ENCODE measurements at regions not wholly inside any gene's neighbourhood (a gene's known extent, or its start where the extent isn't known, plus 50 kb on each side); places are given as distances from the start of the nearest gene placed in this dataset.

DNA sequence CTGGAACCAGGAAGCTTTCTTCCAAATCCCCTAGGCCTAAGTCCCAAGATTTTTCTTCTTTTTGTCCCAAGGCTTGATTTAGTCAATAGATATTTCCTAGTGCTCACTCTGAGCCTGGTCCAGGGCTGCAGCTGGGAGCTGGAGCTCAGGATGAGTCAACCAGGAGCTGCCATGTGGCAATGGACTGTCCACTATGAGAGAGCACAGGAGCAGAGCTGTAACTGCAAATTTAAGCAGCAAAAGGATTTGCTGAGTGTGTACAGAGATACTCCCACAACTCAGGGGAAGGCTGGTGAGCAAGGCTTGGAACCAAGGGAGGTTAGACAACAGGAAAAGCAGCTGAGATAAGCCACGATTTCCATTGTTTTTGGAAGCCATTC, 92.1 kb upstream of the CXCL12 start:
- no peak for DNase-seq

DNA sequence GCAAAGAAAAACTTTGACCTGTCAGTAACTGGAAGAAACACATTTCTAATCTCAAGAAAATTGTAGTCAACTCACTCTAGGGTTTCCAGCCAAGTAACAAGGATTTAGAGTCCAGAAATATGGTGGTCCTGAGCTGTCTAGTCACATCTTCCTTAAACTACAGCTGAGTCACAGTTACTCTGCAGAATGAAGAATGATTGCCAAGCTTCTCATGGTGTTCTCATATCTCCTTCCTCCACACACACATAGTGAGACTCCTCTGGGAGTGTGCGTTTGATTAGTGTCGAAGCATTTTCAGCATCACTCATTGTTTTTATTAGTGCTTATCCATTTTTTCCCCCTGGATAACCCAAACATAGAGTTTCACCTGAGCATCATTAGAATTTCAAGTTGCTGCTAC, 93.1 kb upstream of the CXCL12 start:
- DNase-seq: no peak

DNA sequence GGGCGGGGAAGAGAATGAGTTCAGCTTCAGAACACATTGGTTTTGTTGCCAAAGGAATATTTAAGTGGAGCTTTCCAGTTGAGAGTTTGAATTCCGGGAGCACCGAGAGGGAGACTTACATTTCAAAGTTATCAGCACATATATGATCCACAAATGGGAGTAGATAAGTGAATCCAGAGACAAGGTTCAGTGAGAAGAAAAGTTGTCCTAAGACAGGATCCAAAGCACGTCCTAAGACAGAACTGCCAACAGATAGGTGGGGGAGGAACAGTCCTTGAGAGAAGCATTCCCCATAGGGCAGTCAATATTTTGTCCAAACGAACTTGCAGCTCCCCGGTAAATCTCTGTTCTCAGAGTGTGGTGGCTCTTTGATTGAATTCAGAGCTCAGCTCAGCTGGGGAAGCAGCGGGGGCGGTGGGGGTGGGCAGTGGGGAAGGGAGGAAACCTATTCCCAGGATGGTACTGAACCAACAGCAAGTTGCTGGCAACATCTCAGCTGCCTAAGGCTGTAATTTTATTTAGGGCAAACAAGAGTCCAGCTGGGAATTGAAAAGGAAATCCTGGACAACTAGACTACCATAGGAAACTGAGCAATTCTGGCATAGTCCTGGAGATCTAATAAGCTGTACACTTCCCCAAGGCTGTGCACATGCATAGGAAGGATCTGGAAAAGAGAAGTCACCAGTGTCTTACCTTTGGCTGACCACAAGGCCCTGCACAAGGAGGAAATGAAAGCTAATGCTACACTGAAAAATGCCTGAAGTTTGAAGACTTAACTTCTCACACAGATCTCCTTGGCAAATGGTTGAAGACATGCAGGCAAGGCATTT, 94.2 kb upstream of the CXCL12 start:
- DNase-seq: no peak

DNA sequence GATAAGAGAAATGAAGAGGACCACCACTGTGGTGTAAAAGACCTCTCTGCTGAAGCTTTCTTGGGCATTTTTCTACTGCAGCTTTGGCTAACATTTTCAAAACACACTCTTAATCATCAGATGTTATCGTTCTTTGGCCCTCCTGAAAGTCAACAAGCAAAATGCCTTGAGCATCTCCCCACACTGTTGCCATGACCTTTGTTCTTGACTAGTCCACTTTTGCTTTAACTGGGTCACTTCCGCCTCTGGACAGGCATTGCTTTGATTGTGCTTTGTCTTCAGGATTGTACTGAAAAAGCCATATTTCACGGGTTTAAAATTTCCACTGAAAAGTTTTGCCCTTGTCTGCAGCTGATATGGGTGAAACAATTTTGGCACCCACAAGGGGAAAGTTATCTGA, 107.8 kb upstream of the CXCL12 start:
- DNase-seq: no peak

DNA sequence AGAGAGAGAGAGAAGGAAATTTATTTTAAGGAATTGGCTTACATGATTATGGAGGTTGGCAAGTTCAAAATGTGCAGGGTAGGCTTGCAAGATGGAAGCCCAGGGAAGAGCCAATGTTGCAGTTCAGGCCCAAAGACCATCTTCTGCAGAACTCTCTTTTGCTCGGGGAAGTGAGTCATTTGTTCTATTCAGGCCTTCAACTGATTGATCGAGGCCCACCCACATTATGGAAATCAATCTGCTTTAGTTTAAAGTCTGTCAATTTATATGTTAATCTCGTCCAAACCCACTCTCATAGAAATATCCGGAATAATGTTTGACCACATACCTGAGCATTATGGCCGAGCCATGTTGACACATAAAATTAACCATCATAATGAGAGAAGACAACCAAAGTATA, 113.3 kb upstream of the CXCL12 start:
- DNase-seq: no peak

DNA sequence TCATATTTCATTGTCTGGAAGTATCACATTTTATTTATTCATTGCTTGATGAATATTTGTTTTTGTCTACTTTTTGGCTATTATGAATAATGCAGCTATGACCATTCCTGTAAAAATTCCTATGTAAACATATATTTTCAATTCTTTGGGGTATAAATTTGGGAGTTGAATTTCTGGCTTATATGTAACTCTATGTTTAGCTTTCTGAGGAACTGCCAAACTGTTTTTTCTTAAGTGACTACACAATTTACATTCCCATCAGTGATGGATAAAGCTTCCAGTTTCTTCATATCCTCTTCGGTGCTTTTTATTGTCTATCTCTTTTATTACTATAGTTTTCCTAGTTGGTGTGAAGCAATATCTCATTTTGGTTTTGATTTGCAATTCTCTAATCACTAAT, 115.6 kb upstream of the CXCL12 start:
- no peak for DNase-seq

DNA sequence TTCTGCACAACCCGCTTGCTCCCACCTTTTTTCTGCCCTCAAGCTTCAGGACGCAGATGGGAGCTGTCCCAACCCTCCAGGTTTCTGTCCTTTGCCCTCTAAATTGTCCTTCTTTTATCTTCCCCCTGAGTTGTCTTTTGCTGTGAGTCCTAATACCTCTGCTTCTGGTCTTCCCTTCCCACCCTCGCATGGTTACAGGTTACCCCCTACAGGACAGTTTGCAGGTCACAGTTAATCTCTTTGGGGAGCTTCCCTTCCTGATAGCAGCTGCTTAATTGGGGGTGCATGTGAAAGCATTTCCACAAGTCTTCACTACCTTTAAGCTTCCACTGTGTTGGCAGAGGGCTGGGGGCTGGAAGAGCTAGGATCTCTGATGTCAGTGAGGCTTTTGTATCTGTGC, 121.5 kb upstream of the CXCL12 start:
- DNase-seq: no peak

DNA sequence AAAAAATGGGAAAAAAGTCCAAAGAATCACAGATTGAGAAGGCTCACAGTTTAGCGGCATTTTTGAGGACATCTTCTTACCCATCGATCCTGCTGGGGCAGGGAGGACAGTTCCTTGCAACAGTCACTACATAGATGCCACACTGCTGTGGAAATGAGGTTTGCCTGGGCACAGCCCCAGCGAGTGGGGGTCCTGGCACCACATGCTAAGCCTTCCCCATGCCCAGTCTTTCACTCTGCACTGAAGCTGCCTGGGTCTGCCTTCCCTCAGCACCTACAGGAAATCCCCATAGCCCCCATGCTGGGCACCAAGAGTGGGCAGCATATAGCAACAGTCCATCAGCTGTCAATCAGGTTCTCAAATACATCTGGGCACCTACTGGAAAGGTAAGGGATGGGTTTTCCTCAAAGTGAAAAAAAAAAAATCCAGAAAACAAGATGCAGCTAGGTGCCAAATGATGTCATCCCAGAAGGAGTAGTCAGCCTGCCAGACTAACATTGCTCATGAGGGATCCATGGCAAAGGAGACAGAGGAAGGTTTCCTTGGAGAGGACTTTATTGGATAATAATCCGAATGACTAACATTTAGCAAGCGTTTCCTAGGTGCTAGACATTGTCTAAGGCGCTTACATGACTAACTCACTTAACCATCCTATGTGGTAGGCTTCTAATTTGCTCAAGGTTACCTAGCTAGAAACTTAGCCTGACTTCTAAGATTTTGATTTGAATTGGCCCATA, 125.7 kb upstream of the CXCL12 start:
- DNase-seq: no peak

DNA sequence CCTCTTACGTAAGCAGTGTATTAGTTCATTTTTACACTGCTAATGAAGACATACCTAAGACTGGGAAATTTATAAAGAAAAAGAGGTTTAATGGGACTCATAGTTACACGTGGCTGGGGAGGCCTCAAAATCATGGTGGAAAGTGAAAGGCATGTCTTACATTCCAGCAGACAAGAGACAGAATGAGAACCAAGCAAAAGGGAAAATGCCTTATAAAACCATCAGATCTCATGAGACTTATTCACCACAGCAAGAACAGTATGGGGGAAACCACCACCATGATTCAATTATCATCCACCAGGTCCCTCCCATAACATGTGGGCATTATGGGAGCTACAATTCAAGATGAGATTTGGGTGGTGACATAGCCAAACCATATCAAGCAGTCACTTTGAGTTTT, 126.3 kb upstream of the CXCL12 start:
- DNase-seq: no peak

DNA sequence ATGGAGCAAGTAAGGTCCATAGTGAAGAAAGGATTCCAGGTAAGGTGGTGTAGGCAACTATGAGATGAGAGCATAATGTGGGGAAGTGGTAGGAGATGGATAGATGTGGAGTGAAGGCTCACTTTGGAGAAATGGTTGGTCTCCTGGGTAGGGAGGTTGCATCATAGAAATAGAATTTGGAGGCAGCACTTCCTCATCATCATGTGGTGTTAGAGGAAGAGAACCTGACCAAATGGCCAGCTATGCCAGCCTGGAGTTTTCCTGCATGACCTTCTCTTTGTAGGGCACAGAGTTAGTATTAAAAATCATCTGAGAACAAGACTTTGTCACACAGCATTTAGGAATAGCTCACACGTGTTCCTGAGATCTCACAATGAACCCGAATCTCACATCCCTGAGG, 126.7 kb upstream of the CXCL12 start:
- DNase-seq: no peak

DNA sequence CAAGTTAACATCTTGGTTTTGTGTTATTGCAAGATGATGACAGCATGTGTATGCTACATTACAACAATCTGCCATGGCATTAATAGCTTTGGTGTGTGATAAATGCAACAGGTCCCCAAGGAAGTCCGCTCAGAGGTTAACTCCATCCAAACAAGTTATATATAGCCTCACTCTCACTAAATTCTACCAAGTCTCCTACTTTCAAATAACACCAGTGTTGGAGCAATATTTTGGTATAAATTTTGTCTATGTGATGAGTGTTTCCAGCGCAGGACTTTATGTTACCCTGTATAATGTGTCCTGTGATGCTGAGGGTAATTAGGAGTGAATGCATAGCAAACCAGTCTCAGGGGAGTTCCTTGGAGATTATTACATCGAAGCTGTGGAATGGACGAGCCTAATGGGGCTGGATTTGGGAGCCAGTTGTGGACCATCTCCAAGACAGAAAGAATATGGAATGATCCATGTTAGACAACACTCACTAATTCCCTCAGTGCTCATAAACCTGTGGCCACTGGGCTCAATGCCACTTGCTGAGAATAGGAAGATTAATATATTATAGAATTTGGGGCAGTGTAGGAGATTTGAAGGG, 127.6 kb upstream of the CXCL12 start:
- no peak for DNase-seq

DNA sequence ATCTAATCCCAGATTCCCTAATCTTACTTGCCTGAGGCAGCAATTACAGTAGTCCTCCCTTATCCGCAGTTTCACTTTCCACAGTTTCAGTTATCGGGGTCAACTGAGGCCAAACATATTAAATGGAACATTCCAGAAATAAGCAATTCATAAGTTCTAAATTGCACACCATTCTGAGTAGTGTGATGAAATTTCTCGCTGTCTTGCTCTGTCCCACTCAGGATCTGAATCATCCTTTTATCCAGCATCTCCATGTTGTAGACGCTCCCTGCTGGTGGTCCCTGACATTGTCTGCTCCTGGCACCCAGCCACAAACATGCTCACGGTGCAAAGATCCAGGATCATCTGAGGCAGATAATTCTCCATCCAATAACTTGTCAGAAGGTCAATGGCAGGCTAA, 128.7 kb upstream of the CXCL12 start:
- no peak for DNase-seq

DNA sequence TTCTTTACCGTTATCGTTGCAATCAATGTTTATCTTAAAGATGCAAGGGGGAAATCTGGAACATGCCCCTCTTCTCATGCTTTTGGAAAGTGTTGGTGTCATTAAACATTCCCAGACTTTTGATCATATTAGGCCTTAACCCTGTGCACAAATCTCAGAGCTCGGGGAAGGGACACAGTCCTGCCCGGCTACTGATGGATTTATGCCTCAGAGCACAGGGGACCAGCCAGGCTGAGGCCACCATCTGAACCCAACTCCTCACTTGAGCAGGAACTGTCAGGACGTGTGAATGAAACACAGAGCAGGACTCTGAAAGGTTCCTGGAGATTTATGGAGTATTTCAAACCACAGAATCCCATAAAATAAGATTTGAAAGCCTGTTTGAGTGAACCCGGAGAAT, 132.0 kb upstream of the CXCL12 start:
- no peak for DNase-seq

DNA sequence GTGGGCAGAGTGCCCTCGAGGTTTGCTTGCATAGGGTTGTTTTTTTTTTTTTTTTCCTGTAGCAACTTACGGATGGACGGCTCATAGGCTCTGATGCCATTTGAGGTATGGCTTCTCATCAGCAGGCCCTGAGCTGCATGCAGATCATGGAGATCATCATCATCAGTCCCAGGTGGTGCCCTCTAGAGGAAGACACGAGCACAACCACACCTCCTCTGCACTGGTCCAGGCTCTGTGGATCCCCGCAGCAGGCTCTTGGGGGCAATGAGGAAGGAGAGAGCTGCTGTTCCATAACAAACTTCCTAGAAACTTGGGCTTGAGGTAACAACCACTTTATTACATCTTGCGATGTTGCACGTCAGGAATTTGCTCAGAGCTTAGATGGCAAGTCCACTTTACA, 132.7 kb upstream of the CXCL12 start:
- DNase-seq: no peak

DNA sequence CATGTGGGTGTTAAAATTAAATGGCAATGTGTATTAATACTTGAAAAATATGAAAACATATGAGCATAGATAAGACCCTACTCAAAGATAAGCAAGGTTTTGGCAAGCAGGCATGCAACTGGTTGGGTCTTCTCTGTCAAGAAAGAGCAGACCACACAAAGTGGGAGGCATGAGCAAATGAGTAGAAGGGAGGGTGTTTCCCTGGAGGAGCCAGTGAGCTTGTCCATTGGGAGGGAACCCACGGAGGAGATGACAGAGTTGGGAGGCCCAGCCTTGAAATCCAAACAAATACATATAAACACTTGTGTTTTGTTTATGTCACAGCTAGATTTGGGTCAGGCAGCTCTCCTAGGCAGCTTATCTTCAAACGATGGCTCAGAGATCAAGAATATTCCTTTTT, 134.5 kb upstream of the CXCL12 start:
- no peak for DNase-seq

DNA sequence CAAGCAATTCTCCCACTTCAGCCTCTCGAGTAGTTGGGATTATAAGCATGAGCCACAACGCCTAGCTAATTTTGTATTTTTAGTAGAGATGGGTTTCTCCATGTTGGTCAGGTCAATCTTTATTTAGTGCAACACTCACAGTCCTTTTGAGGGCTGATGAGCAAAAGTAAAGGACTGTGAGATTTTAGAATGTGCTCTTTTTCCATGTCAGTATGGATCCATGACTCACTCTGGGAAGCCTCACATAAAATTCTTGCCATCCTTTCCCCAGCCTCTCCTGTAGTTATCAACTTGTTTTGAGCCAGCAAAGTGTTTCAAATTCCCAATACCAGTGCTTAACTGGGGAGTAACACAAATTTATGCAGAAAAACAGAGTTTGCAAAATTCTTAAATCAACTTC, 135.8 kb upstream of the CXCL12 start:
- DNase-seq: no peak

DNA sequence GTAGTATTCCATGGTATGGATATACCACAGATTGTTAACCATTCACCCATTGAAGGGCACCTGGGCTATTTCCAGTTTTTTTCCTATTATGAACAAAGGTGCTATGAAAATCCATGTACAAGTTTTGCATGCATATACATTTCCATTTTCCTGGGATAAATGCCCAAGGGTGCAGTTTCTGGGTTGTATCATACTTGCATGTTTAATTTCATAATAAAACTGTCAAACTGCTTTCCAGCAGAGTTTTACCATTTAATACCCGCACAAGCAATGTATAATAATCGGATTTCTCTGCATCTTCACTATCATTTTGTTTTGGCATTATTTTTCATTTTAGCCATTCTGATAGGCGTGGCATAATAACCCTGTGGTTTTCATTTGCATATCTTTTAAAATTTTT, 154.3 kb upstream of the CXCL12 start:
- no peak for DNase-seq

DNA sequence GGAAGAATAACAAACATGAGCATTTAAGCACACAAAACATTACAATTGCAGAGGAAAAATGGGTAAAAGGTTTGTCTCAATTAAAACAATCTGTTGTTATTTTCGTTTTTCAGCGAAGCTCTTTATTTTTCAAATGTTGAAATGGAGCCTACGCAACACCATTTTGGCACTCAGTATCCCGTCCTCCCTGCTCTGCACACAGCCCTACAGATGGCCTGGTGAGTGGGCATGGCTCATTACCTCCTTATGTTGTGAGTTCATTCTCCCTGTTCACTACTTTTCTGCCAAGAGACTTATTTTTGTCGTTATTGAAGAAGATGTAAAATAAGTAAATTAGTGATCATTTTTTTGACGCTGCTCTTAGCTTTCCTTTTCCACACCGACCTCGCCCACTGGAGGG, 167.8 kb upstream of the CXCL12 start:
- DNase-seq: no peak

DNA sequence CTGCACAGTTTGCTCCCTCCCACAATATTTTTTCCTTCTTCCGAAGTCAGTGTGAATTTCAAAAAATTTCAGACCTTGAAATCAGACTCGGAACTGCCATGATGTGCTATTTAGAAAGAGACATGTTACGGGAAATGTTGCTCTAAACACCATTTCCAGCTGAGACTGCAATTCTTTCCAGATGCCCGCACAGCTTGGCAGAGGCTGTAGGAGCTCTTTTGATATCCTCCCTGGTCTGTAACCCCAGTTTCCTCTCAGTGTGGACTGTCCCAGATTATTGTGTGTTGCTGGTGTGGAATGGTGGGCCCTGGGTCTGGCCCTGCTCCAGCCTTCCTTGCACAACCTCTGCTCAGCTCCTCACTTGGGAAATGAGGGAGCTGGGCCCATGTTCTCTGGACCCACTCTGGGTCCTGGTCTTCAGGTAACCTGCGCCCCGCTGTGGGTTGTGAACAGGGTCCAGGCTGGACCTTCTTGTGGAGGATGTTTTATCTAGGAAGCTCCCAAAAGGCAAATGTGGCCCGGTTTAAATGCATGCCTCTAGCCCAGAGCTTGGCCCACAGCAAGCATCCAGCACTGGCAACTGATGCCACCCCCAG, 172.8 kb upstream of the CXCL12 start:
- DNase-seq: no peak

DNA sequence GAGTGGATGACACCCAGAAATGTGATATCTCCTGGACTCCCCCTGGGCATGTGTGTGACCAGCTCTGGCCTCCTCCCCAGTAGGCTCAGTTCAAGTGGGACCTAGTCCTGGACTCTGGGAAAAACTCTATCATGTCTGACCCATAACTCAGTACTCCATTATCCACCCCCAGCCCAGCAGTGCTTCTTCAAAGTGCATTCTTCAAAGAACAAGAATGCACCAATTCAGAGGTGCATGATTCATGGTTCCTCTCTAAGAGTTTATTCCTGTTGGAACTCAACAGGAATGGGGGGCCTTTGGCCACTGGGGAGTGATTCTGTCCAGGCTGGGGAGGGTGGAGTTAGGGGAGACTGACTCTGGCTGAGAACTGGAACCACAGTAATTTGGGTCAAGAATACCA, 173.6 kb upstream of the CXCL12 start:
- no peak for DNase-seq

DNA sequence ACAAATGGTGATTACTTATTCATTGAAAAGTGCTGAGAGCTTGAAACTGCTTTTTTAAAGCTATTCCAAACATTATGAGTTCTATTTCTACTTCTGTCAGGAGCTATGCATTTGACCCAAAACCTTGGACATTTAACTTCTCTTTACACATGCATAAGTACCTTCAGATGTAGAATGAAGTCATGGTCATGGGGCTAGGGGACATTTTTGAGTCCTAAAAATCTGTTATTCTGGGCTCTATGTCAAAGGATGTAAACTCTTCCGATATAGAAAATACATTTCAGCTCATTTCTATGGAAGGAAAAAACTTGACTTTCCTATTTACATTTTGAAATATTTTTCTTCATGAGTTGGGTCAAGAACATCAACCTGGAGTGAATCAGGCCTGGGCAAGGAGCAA, 179.5 kb upstream of the CXCL12 start:
- no peak for DNase-seq

DNA sequence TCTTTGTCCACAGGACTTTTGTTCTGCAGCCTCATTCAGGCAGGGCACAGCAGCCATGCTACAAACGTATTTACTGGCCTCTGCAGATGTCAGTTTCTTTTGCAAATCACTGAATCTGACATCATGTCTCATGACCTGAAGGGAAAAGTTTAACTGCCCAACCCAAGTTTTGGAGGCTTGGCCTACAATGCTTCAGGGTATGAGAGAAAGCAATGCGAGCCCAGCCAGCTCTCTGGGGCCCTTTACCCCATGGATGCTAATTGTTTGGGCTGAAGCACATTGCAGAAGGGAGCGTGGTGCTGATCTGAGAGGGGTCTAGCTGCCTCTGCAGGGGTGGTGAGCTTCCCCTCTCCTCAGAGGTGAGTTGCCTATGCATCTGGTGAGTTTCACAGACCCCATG, 179.9 kb upstream of the CXCL12 start:
- no peak for DNase-seq

DNA sequence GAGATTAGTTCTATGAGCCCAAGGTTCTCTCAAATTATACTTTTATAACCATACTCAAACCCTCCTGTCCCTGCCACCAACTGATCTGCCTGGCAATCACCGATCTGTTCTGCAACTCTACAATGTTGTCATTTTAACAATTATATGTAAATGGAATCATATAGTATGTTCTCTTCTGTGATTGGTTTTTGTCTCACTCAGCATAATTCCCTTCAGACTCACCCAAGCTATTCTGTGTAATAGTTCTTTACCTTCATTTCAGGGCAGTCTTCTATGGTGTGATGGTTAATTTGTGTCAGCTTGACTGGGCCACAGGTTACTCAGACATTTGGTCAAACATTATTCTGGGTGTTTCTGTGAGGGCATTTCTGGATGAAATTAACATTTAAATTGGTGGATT, 181.9 kb upstream of the CXCL12 start:
- no peak for DNase-seq

DNA sequence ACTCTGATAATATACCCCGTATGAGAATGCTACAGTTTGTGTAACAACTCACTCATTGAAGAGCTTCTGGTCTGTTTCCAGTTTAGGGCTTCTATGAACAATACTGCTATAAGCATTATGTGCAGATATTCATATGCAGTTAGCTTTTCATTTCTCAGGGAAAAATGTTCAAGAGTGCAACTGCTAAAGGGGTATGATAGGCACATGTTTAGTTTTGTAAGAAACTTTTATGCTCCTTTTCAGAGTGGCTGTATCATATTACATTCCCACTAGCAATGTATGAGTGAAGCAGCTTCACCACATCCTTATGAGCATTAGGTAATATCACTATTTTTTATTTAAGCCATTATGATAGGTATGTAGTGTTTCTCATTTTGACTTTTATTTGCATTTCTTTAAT, 182.6 kb upstream of the CXCL12 start:
- DNase-seq: no peak

Data from NCI-H1105 treated with DMSO at 0.1 percent for 48 hours (cell line).